HepG2 (cell line): ENCODE measurements at regions not wholly inside any gene's neighbourhood (a gene's known extent, or its start where the extent isn't known, plus 50 kb on each side); places are given as distances from the start of the nearest gene placed in this dataset.

Experiments used
- ATAC-seq: fragments of 200-7000 bp; cut with Tn5 transposase; 3 replicates; pipeline ENCODE4 v1.9.1; 2020; ENCODE audit warnings: mild to moderate bottlenecking, moderate library complexity
- BruUV-seq: library from RNA; stranded (reverse); fragments of 400-500 nt; replicated peaks from 2 replicates; lab custom pipeline; 2021; lab: Mats Ljungman, UMichigan
- CTCF ChIA-PET: fragments of 300-600 bp; formaldehyde crosslinking; extraction: SDS; loops from one replicate; lab custom pipeline; 2021; ENCODE audit warnings: low total read pairs, inconsistent platforms, low intra/inter-chr PET ratio; lab: Yijun Ruan, JAX
- POLR2A ChIA-PET: fragments of 350-600 bp; sonication (Branson Sonifier 250); formaldehyde crosslinking; loops from one replicate; lab custom pipeline; 2020; ENCODE audit warnings: antibody characterized with exemption, inconsistent platforms; lab: Yijun Ruan, JAX
- DNase-seq: peaks from one replicate; pipeline ENCODE4 v3.0.0-alpha.2; 2015; ENCODE audit warnings: low spot score
- FAIRE-seq: peaks from 3 replicates; lab custom pipeline; 2011; peaks lifted over from hg19 to GRCh38; lab: Jason Lieb, UNC
- H2AFZ ChIP-seq: one replicate; pipeline ENCODE4 v1.6.1; 2011; ENCODE audit warnings: low read length, inconsistent platforms
- H3K27ac ChIP-seq: fragments of 300-600 bp; 3 replicates; pipeline ENCODE4 v1.8.0; 2011; ENCODE audit warnings: mixed run types, mild to moderate bottlenecking, mixed read lengths, low read length, inconsistent platforms; ENCODE audit not compliant: insufficient read depth; ENCODE audit errors: extremely low read length
- H3K27me3 ChIP-seq, 2 experiments: fragments of 200-600 bp in 1 of 2; 2 replicates in 1 of 2; 3 replicates in 1 of 2; pipeline versions ENCODE4 v1.6.0 to v1.8.0; 2011; ENCODE audit warnings: low read length in 2 of 2, mild to moderate bottlenecking in 2 of 2, moderate library complexity in 2 of 2, inconsistent platforms in 1 of 2; ENCODE audit not compliant: insufficient read depth in 2 of 2, control insufficient read depth in 1 of 2
- H3K36me3 ChIP-seq, 2 experiments: fragments of 200-600 bp in 1 of 2; replicated peaks in 1 of 2; 2 replicates in 1 of 2; 3 replicates in 1 of 2; pipeline versions ENCODE4 v1.5.1 to v1.8.0; 2011; ENCODE audit warnings: low read length in 2 of 2, inconsistent platforms in 1 of 2; ENCODE audit not compliant: insufficient read depth in 2 of 2, control insufficient read depth in 1 of 2
- H3K4me1 ChIP-seq: 2 replicates; pipeline ENCODE4 v1.5.1; 2012; ENCODE audit warnings: low read length, inconsistent platforms; ENCODE audit not compliant: insufficient read depth
- H3K4me2 ChIP-seq: 2 replicates; pipeline ENCODE4 v1.6.0; 2011; ENCODE audit warnings: low read depth, low read length, inconsistent platforms
- H3K4me3 ChIP-seq, 3 experiments: fragments of 200-600 bp in 1 of 3; sonication (generic), shearing (Covaris generic) in 1 of 3; replicated peaks in 1 of 3; 2 replicates each; pipeline ENCODE4 v1.5.1; 2011 to 2016; ENCODE audit warnings: low read length in 3 of 3, inconsistent platforms in 2 of 3, low read depth in 2 of 3, mild to moderate bottlenecking in 2 of 3, control low read depth in 1 of 3, mixed read lengths in 1 of 3; ENCODE audit not compliant: insufficient read depth in 1 of 3
- H3K79me2 ChIP-seq: one replicate; pipeline ENCODE4 v1.6.1; 2011; ENCODE audit warnings: low read length, inconsistent platforms; ENCODE audit not compliant: insufficient read depth
- H3K9ac ChIP-seq: 2 replicates; pipeline ENCODE4 v1.6.0; 2011; ENCODE audit warnings: mild to moderate bottlenecking, low read depth, low read length, inconsistent platforms; ENCODE audit not compliant: insufficient read depth
- H3K9me3 ChIP-seq: 2 replicates; pipeline ENCODE4 v1.5.1; 2012; ENCODE audit warnings: mild to moderate bottlenecking, low read length
- H4K20me1 ChIP-seq: 2 replicates; pipeline ENCODE4 v1.6.0; 2011; ENCODE audit warnings: inconsistent platforms, mild to moderate bottlenecking, low read length, moderate library complexity; ENCODE audit not compliant: insufficient read depth
- CHCHD3 ChIP-seq: sonication (generic); formaldehyde crosslinking; IDR thresholded peaks from 2 replicates; pipeline ENCODE4 v1.8.0; 2022; ENCODE audit warnings: mild to moderate bottlenecking, missing genetic modification reagents, moderate library complexity
- FOXM1 ChIP-seq: sonication (generic); formaldehyde crosslinking; IDR thresholded peaks from 2 replicates; pipeline ENCODE4 v1.5.0; 2020; ENCODE audit warnings: missing genetic modification reagents
- ISL2 ChIP-seq: sonication (generic); formaldehyde crosslinking; IDR thresholded peaks from 2 replicates; pipeline ENCODE4 v1.5.0; 2020; ENCODE audit warnings: missing genetic modification reagents
- KDM5A ChIP-seq: fragments of 200-600 bp; sonication (generic); IDR thresholded peaks from 2 replicates; pipeline ENCODE4 v1.7.0; 2018; ENCODE audit warnings: antibody characterized with exemption, mild to moderate bottlenecking, low read length, borderline replicate concordance
- NPAS2 ChIP-seq: sonication (generic); formaldehyde crosslinking; IDR thresholded peaks from 2 replicates; pipeline ENCODE4 v1.8.0; 2022; ENCODE audit warnings: mild to moderate bottlenecking, missing genetic modification reagents, borderline replicate concordance
- PHF8 ChIP-seq: sonication (generic); formaldehyde crosslinking; IDR thresholded peaks from 2 replicates; pipeline ENCODE4 v1.5.0; 2020; ENCODE audit warnings: missing genetic modification reagents
- SMAD9 ChIP-seq: sonication (generic); formaldehyde crosslinking; IDR thresholded peaks from 2 replicates; pipeline ENCODE4 v1.5.1; 2020; ENCODE audit warnings: mild to moderate bottlenecking, missing genetic modification reagents
- SNAI1 ChIP-seq: sonication (generic); formaldehyde crosslinking; IDR thresholded peaks from 2 replicates; pipeline ENCODE4 v1.5.0; 2020; ENCODE audit warnings: mild to moderate bottlenecking, missing genetic modification reagents, borderline replicate concordance
- TFE3 ChIP-seq: IDR thresholded peaks from 2 replicates; pipeline ENCODE4 v1.6.1; 2016
- ZNF619 ChIP-seq: sonication (generic); formaldehyde crosslinking; IDR thresholded peaks from 2 replicates; pipeline ENCODE4 v1.4.0; 2020; ENCODE audit warnings: mild to moderate bottlenecking, missing genetic modification reagents
- ZNF766 ChIP-seq: sonication (generic); formaldehyde crosslinking; IDR thresholded peaks from 2 replicates; pipeline ENCODE4 v1.5.0; 2020; ENCODE audit warnings: missing genetic modification reagents, borderline replicate concordance
- ZNF784 ChIP-seq: sonication (generic); formaldehyde crosslinking; IDR thresholded peaks from 2 replicates; pipeline ENCODE4 v1.5.1; 2020; ENCODE audit warnings: missing genetic modification reagents, mild to moderate bottlenecking, borderline replicate concordance
- WGBS: methylation state at CpG from one replicate; pipeline ENCODE4 v1.1.6; 2017; ENCODE audit warnings: low lambda C conversion rate; 5-methylcytosine and 5-hydroxymethylcytosine counted together
- in situ Hi-C: cut with HindIII; loops from 2 replicates; pipeline ENCODE4 v1.10.0; 2017; ENCODE audit warnings: low pct_unique_long_range_greater_than_20kb; ENCODE audit not compliant: extremely low pct_ligation_motif_present
- intact Hi-C: fragments of 100-400 bp; cut with micrococcal nuclease; formaldehyde crosslinking; loops from one replicate; pipeline ENCODE4 v1.10.0; 2022; ENCODE audit not compliant: unreplicated experiment
- TF ChIP-seq, protein P1 (sequence below): sonication (generic); formaldehyde crosslinking; conservative IDR thresholded peaks from 2 replicates; pipeline ENCODE4 v1.4.0; 2020; ENCODE audit warnings: missing genetic modification reagents
- TF ChIP-seq, protein P2 (sequence below): sonication (generic); formaldehyde crosslinking; IDR thresholded peaks from 2 replicates; pipeline ENCODE4 v1.8.0; 2022; ENCODE audit warnings: mild to moderate bottlenecking, missing genetic modification reagents, moderate library complexity

DNA sequence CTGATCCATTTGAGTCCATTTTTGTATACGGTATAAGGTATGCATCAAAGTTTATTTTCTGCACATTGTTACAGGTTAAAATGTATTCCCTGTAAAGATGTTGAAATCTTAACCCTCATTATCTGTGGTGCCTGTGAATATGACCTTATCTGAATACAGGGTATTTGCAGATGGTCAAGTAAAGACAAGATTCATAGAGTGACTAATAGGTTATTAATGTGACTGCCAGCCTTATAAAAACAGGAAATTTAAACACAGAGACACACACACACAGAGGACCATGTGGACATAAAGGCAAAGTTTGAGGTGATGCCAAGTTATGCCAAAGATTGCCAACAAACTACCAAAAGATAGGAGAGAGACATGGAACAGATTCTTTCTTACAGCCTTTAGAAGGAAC lies 347.2 kb upstream of the DCN start:
- in situ Hi-C loops = no loop called here
- no peaks in the 10 kb centered on the region for H3K79me2 ChIP-seq
- WGBS = 0% methylated on average over 1 of the region's 1 CpG
- H2AFZ ChIP-seq = no peak overlapping the region
- no TSS peak for BruUV-seq
- FAIRE-seq = no peak
- H4K20me1 ChIP-seq = no peaks in the 10 kb centered on the region
- ATAC-seq = no peak
- H3K4me3 ChIP-seq = no peak overlapping the region
- no peak overlapping the region for H3K4me2 ChIP-seq
- POLR2A ChIA-PET = no interaction called here
- peaks cover 12% of the 10 kb centered on the region for H3K9me3 ChIP-seq
- no peaks in the 10 kb centered on the region for H3K4me1 ChIP-seq
- DNase-seq = no peak
- CTCF ChIA-PET = no interaction called here
- H3K27me3 ChIP-seq = no peaks in the 10 kb centered on the region
- no peak overlapping the region for H3K9ac ChIP-seq
- intact Hi-C loops = no loop called here
- no peak overlapping the region for H3K27ac ChIP-seq
- no peak for TF ChIP-seq ZNF766
- TF ChIP-seq FOXM1 (CRISPR knock-in tag) = no peak
- TF ChIP-seq KDM5A = no peak
- TF ChIP-seq PHF8 (CRISPR knock-in tag) = no peak
- no peak for TF ChIP-seq SMAD9 (CRISPR knock-in tag)
- no peaks in the 10 kb centered on the region for H3K36me3 ChIP-seq

DNA sequence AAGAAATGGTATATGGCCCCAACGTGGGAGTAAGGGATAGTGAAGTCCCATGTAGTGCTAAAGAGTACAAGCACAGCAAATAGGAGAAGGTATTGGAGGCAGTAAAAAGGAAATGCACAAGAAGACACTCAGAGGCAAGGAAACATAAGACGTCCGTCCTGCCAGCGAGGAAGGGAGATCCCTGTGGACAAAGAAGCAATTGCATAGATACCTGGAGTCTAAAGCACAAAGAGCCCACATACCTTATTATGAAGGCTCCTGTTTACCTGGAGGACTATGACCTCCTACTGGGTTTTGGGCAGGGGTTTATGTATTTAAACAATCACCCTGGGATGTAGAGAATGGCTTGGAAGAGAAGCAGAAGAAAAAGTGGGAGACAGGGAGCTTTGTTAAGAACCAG lies 341.2 kb upstream of the DCN start:
- DNase-seq = no peak
- 0% methylated on average over 4 of the region's 4 CpGs for WGBS
- in situ Hi-C loops (no loop called here), intact Hi-C loops (no loop called here)
- POLR2A ChIA-PET = no interaction called here
- Histone ChIP-seq H2AFZ (no peak overlapping the region), H3K9ac (no peak overlapping the region), H3K27me3 (no peaks in the 10 kb centered on the region), H3K79me2 (no peaks in the 10 kb centered on the region), H3K9me3 (no peaks in the 10 kb centered on the region), H4K20me1 (no peaks in the 10 kb centered on the region), H3K36me3 (no peaks in the 10 kb centered on the region), H3K4me1 (no peaks in the 10 kb centered on the region), H3K4me2 (no peak overlapping the region), H3K4me3 (no peak overlapping the region), H3K27ac (no peak overlapping the region)
- ATAC-seq = no peak
- FAIRE-seq = no peak
- CTCF ChIA-PET = no interaction called here
- no TSS peak for BruUV-seq
- TF ChIP-seq ZNF619 (no peak), ZNF784 (CRISPR knock-in tag) (no peak), NPAS2 (CRISPR knock-in tag) (no peak), TFE3 (CRISPR knock-in tag) (no peak), CHCHD3 (no peak), SNAI1 (CRISPR knock-in tag) (no peak), ISL2 (CRISPR knock-in tag) (no peak)
- TF ChIP-seq, protein P1, sequence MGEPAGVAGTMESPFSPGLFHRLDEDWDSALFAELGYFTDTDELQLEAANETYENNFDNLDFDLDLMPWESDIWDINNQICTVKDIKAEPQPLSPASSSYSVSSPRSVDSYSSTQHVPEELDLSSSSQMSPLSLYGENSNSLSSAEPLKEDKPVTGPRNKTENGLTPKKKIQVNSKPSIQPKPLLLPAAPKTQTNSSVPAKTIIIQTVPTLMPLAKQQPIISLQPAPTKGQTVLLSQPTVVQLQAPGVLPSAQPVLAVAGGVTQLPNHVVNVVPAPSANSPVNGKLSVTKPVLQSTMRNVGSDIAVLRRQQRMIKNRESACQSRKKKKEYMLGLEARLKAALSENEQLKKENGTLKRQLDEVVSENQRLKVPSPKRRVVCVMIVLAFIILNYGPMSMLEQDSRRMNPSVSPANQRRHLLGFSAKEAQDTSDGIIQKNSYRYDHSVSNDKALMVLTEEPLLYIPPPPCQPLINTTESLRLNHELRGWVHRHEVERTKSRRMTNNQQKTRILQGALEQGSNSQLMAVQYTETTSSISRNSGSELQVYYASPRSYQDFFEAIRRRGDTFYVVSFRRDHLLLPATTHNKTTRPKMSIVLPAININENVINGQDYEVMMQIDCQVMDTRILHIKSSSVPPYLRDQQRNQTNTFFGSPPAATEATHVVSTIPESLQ (CRISPR knock-in tag) = no peak
- TF ChIP-seq, protein P2, sequence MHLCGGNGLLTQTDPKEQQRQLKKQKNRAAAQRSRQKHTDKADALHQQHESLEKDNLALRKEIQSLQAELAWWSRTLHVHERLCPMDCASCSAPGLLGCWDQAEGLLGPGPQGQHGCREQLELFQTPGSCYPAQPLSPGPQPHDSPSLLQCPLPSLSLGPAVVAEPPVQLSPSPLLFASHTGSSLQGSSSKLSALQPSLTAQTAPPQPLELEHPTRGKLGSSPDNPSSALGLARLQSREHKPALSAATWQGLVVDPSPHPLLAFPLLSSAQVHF (CRISPR knock-in tag) = no peak
